ENCODE measurements at regions not wholly inside any gene's neighbourhood (a gene's known extent, or its start where the extent isn't known, plus 50 kb on each side); places are given as distances from the start of the nearest gene placed in this dataset.
A peak's percentile ranks its signal among the peaks of the same experiment; 100 is the strongest.

GRCh38 chr10:4050061-4050460 lies 265.1 kb upstream of the KLF6 start:
- TF ChIP-seq CTCF (IDR thresholded peaks at IDR 0.05) = no peak
- DNase-seq = no peak
- intact Hi-C loops (cut with DNase I; ENCODE audit: low total_unique reads) = loop anchor here (10.0 kb wide), 2 partner anchors 115 to 195 kb away; no protein-coding TSS in a partner anchor
- Histone ChIP-seq H3K27ac (peak overlapping the region; percentile 86 to 91), H3K27me3 (no peaks in the 10 kb centered on the region), H3K4me1 (peaks cover 0 to 70% (median 30%) of the 10 kb centered on the region in 4 donors), H3K4me3 (no peak overlapping the region), H3K36me3 (no peaks in the 10 kb centered on the region), H3K9me3 (no peaks in the 10 kb centered on the region)

DNA sequence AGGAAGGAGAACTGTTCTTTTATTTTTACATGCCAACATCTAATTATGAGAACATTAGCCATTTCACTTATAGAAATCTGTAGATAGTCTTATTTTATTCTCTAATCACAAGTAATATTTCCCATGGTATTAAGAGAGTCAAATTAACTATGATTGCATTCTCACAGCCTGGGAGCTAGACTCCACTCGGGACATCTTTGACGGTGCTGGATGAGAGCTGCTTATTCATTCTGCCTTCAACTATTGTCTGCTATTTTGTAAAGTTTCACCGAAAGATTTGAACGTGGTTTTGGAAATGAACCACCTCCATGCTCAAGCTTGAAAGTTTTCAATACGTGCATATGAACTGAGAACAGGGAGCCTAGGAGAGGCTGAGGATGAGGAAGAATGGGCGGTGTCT lies 264.3 kb upstream of the KLF6 start:
- no peak for TF ChIP-seq CTCF (IDR thresholded peaks at IDR 0.05)
- Histone ChIP-seq H3K36me3 (no peaks in the 10 kb centered on the region), H3K27ac (peak overlapping the region; percentile 86 to 91), H3K4me1 (peaks cover 0 to 73% (median 30%) of the 10 kb centered on the region in 4 donors), H3K9me3 (no peaks in the 10 kb centered on the region), H3K4me3 (no peak overlapping the region), H3K27me3 (no peaks in the 10 kb centered on the region)
- DNase-seq = no peak
- intact Hi-C loops (cut with DNase I; ENCODE audit: low total_unique reads) = loop anchor here (10.0 kb wide), 1 partner anchor 575 kb away; no protein-coding TSS in a partner anchor

- Histone ChIP-seq H3K27ac (peak overlapping the region; percentile 86 to 91), H3K36me3 (no peaks in the 10 kb centered on the region), H3K4me1 (peaks cover 0 to 73% (median 30%) of the 10 kb centered on the region in 4 donors), H3K4me3 (no peak overlapping the region), H3K9me3 (no peaks in the 10 kb centered on the region), H3K27me3 (no peaks in the 10 kb centered on the region)
- TF ChIP-seq CTCF (IDR thresholded peaks at IDR 0.05) = no peak
- intact Hi-C loops (cut with DNase I; ENCODE audit: low total_unique reads) = loop anchor here (10.0 kb wide), 1 partner anchor 574 kb away; no protein-coding TSS in a partner anchor
- no peak for DNase-seq
Measured at GRCh38 chr10:4048236-4048864, 263.3 kb upstream of the KLF6 start.

DNA sequence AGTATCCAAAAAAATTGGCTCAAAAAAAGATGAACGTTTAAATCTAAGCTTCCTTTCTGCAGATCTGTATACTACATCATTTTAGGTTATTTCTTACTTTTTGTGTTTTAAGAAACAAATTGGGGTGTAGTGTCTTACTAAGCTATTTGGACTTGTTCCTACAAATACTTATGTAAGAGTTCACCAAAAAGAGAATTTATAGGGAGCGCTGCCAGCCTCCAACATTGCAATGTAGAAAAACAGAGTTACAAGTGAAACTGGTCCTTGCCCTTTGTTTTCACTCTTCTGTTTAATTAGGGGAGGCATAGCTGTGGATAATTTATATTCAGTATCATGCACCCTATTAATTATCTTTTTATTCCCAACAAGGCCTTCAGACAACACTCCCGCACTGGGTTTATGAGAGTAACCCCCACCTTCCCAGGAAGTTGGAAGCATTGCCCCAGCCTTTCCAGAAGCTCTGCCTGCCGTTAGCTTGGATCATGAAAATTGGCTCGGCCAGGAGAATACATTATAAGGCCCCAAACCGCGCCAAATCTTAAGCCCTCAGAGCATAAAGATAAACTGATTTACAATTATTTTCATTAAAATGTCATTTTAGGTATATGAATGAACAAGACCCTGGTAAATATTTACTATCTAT lies 261.8 kb upstream of the KLF6 start:
- intact Hi-C loops (cut with DNase I; ENCODE audit: low total_unique reads) = loop anchor here (10.0 kb wide), 1 partner anchor 572 kb away; no protein-coding TSS in a partner anchor
- no peaks in the 10 kb centered on the region for H3K36me3 ChIP-seq
- peak overlapping the region in 1 of 2 donors; percentile 3 for H3K4me3 ChIP-seq
- H3K4me1 ChIP-seq = peaks cover 0 to 61% (median 25%) of the 10 kb centered on the region in 4 donors
- DNase-seq = no peak
- peak overlapping the region; percentile 86 to 91 for H3K27ac ChIP-seq
- H3K9me3 ChIP-seq = peaks cover 0 to 2% (median 0%) of the 10 kb centered on the region in 3 donors
- no peaks in the 10 kb centered on the region for H3K27me3 ChIP-seq
- no peak for TF ChIP-seq CTCF (IDR thresholded peaks at IDR 0.05)

- TF ChIP-seq CTCF (IDR thresholded peaks at IDR 0.05) = no peak
- no peak overlapping the region for H3K4me3 ChIP-seq
- no peaks in the 10 kb centered on the region for H3K36me3 ChIP-seq
- no peak for DNase-seq
- intact Hi-C loops (cut with DNase I; ENCODE audit: low total_unique reads) = loop anchor here (10.0 kb wide), 1 partner anchor 571 kb away; no protein-coding TSS in a partner anchor
- peak overlapping the region; percentile 21 to 86 for H3K27ac ChIP-seq
- H3K9me3 ChIP-seq = peaks cover 0 to 10% (median 5%) of the 10 kb centered on the region in 3 donors
- peaks cover 0 to 56% (median 22%) of the 10 kb centered on the region in 4 donors for H3K4me1 ChIP-seq
- no peaks in the 10 kb centered on the region for H3K27me3 ChIP-seq
Measured at GRCh38 chr10:4046030-4046429, 261.0 kb upstream of the KLF6 start.
